ENCODE measurements at regions not wholly inside any gene's neighbourhood (a gene's known extent, or its start where the extent isn't known, plus 50 kb on each side); places are given as distances from the start of the nearest gene placed in this dataset.

DNA sequence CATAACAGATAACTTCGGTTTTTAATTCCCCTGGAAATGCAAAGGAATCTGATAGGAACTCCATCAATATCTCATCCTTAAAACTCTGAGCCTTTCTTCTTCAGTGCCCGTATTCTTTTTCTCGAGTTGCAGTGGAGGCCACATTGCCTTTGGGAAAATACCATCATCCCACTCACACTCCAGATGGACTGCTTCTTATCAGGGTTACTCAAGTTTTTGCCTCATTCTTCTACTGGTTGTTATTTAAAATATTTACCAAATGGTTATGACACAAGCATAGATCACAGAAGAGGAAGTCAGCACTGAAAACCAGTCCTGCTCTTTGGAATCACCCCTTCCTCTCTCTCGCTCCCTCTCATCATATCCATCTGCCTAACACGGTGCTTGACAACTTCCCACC, 1020.5 kb upstream of the SLC10A2 start:
- TF ChIP-seq POLR2AphosphoS5 (IDR thresholded peaks at IDR 0.05), result no peak
- no peak for TF ChIP-seq POLR2A (IDR thresholded peaks at IDR 0.05)
- TF ChIP-seq, protein P1, sequence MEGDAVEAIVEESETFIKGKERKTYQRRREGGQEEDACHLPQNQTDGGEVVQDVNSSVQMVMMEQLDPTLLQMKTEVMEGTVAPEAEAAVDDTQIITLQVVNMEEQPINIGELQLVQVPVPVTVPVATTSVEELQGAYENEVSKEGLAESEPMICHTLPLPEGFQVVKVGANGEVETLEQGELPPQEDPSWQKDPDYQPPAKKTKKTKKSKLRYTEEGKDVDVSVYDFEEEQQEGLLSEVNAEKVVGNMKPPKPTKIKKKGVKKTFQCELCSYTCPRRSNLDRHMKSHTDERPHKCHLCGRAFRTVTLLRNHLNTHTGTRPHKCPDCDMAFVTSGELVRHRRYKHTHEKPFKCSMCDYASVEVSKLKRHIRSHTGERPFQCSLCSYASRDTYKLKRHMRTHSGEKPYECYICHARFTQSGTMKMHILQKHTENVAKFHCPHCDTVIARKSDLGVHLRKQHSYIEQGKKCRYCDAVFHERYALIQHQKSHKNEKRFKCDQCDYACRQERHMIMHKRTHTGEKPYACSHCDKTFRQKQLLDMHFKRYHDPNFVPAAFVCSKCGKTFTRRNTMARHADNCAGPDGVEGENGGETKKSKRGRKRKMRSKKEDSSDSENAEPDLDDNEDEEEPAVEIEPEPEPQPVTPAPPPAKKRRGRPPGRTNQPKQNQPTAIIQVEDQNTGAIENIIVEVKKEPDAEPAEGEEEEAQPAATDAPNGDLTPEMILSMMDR (IDR thresholded peaks at IDR 0.05), result no peak

Measured in gastroesophageal sphincter (tissue), 3 donors.